ENCODE measurements at regions not wholly inside any gene's neighbourhood (a gene's known extent, or its start where the extent isn't known, plus 50 kb on each side); places are given as distances from the start of the nearest gene placed in this dataset.

GRCh38 chr1:230501242-230501641 is 75.1 kb upstream of the PGBD5 start:
- TF ChIP-seq CTCF (conservative IDR thresholded peaks at IDR 0.05; ENCODE audit: low read length) (no peak), EZH2phosphoT487 (IDR thresholded peaks at IDR 0.05; ENCODE audit: borderline replicate concordance) (no peak)

All from Loucy (cell line).